ENCODE measurements at regions not wholly inside any gene's neighbourhood (a gene's known extent, or its start where the extent isn't known, plus 50 kb on each side); places are given as distances from the start of the nearest gene placed in this dataset.
A peak's percentile ranks its signal among the peaks of the same experiment; 100 is the strongest.

DNA sequence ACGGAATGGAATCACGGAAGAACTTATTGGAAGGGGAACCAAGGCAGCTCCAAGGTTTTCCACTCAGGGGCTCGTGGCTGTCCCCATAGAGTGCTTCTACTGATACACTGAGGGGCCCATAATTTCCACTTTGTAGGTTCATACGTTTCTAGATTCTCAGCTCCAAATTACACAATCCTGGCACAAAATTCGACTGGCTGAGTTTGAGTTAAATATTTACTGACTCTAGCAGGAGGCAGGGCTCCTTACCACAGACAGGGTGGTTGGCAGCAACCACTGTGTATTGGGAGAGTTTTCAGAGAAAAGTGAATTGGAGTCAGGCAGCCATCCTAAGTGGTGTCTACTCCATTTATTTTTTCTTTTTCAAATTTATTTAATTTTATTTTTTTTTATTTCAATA, 55.4 kb upstream of the SEC61G start:
- H3K36me3 ChIP-seq = no peaks in the 10 kb centered on the region
- H3K9me3 ChIP-seq (replicated peaks) = no peaks in the 10 kb centered on the region
- peaks cover 36% of the 10 kb centered on the region for H3K4me1 ChIP-seq
- TF ChIP-seq, protein P1, sequence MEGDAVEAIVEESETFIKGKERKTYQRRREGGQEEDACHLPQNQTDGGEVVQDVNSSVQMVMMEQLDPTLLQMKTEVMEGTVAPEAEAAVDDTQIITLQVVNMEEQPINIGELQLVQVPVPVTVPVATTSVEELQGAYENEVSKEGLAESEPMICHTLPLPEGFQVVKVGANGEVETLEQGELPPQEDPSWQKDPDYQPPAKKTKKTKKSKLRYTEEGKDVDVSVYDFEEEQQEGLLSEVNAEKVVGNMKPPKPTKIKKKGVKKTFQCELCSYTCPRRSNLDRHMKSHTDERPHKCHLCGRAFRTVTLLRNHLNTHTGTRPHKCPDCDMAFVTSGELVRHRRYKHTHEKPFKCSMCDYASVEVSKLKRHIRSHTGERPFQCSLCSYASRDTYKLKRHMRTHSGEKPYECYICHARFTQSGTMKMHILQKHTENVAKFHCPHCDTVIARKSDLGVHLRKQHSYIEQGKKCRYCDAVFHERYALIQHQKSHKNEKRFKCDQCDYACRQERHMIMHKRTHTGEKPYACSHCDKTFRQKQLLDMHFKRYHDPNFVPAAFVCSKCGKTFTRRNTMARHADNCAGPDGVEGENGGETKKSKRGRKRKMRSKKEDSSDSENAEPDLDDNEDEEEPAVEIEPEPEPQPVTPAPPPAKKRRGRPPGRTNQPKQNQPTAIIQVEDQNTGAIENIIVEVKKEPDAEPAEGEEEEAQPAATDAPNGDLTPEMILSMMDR (IDR thresholded peaks at IDR 0.05; ENCODE audit: borderline replicate concordance) = no peak
- no peak overlapping the region for H3K27ac ChIP-seq (replicated peaks)
- no peaks in the 10 kb centered on the region for H3K27me3 ChIP-seq (ENCODE audit: low read depth)
- intact Hi-C loops (cut with micrococcal nuclease) = no loop called here
- DNase-seq = no peak
- no peak overlapping the region for H3K4me3 ChIP-seq

GRCh38 chr7:54817152-54817551, 58.1 kb upstream of the SEC61G start:
- H3K27ac ChIP-seq (replicated peaks) = peak overlapping the region; percentile 56
- TF ChIP-seq, protein P1 (IDR thresholded peaks at IDR 0.05; ENCODE audit: borderline replicate concordance) = no peak
- intact Hi-C loops (cut with micrococcal nuclease) = no loop called here

DNA sequence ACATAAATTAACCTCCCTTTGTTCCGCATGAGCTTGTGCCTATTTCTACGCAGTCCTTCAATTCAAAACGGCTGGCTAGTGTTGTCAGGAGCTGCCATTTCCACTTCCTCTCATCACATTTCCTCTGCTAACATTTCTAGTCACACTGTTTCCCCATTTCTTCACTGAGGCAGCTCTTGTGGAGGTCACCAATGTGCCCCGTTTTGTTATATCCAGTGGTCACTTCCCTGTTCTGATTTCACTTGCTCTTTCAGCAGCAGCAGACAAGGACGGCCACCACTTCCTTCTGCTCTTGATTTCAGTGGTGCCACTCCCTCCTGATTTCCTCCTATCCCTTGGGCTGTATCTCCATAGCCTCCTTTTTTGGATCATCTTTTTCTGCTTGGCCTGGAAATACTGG, 64.8 kb upstream of the SEC61G start:
- Histone ChIP-seq H3K4me1 (no peaks in the 10 kb centered on the region), H3K27ac (replicated peaks) (peak overlapping the region; percentile 9), H3K9me3 (replicated peaks) (peaks cover 11% of the 10 kb centered on the region), H3K27me3 (ENCODE audit: low read depth) (no peaks in the 10 kb centered on the region), H3K4me3 (no peak overlapping the region), H3K36me3 (no peaks in the 10 kb centered on the region)
- no peak for DNase-seq
- TF ChIP-seq, protein P1 (IDR thresholded peaks at IDR 0.05; ENCODE audit: borderline replicate concordance) = no peak
- intact Hi-C loops (cut with micrococcal nuclease) = no loop called here

More at GRCh38 chr7:54817152-54817551, 58.1 kb upstream of the SEC61G start:
- H3K4me1 ChIP-seq = peaks cover 19% of the 10 kb centered on the region
- no peak for DNase-seq
- no peaks in the 10 kb centered on the region for H3K9me3 ChIP-seq (replicated peaks)
- no peaks in the 10 kb centered on the region for H3K27me3 ChIP-seq (ENCODE audit: low read depth)
- H3K36me3 ChIP-seq = no peaks in the 10 kb centered on the region
- H3K4me3 ChIP-seq = no peak overlapping the region

- DNase-seq = no peak
- Histone ChIP-seq H3K4me1 (no peaks in the 10 kb centered on the region), H3K27me3 (ENCODE audit: low read depth) (no peaks in the 10 kb centered on the region), H3K27ac (replicated peaks) (no peak overlapping the region), H3K9me3 (replicated peaks) (peaks cover 15% of the 10 kb centered on the region), H3K4me3 (no peak overlapping the region), H3K36me3 (no peaks in the 10 kb centered on the region)
- intact Hi-C loops (cut with micrococcal nuclease) = no loop called here
- TF ChIP-seq, protein P1 (IDR thresholded peaks at IDR 0.05; ENCODE audit: borderline replicate concordance) = no peak
Measured at GRCh38 chr7:54824655-54825054, 65.6 kb upstream of the SEC61G start.

GRCh38 chr7:54825368-54825767, 66.4 kb upstream of the SEC61G start:
- intact Hi-C loops (cut with micrococcal nuclease) = no loop called here
- Histone ChIP-seq H3K36me3 (no peaks in the 10 kb centered on the region), H3K4me1 (no peaks in the 10 kb centered on the region), H3K4me3 (no peak overlapping the region), H3K9me3 (replicated peaks) (peaks cover 15% of the 10 kb centered on the region), H3K27ac (replicated peaks) (no peak overlapping the region), H3K27me3 (ENCODE audit: low read depth) (no peaks in the 10 kb centered on the region)
- TF ChIP-seq, protein P1 (IDR thresholded peaks at IDR 0.05; ENCODE audit: borderline replicate concordance) = no peak
- DNase-seq = no peak

DNA sequence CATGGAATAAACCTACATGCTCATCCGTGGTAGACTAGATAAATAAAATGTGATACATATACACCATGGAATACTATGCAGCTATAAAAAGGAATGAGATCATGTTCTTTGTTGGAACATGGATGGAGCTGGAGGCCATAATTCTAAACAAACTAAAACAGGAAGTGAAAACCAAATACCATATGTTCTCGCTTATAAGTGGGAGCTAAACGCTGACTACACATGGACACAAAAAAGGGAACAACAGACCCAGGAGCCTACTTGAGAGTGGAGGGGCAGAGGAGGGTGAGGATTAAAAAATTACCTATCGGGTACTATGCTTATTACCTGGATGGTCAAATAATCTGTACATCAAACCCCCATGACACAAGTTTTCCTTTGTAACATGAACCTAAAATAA, 68.7 kb upstream of the SEC61G start:
- Histone ChIP-seq H3K4me3 (no peak overlapping the region), H3K27me3 (ENCODE audit: low read depth) (no peaks in the 10 kb centered on the region), H3K9me3 (replicated peaks) (peaks cover 15% of the 10 kb centered on the region), H3K36me3 (no peaks in the 10 kb centered on the region), H3K27ac (replicated peaks) (no peak overlapping the region), H3K4me1 (no peaks in the 10 kb centered on the region)
- TF ChIP-seq, protein P1 (IDR thresholded peaks at IDR 0.05; ENCODE audit: borderline replicate concordance) = no peak
- DNase-seq = no peak
- intact Hi-C loops (cut with micrococcal nuclease) = no loop called here
